NCI-H748 (cell line): ENCODE measurements at regions not wholly inside any gene's neighbourhood (a gene's known extent, or its start where the extent isn't known, plus 50 kb on each side); places are given as distances from the start of the nearest gene placed in this dataset.
"Not testable (repeated sequence)": the region's sequence is repeated elsewhere in the genome, so short reads cannot be mapped to it uniquely, and the experiment has no call there.

Experiments used
- DNase-seq: peaks from one replicate; lab custom pipeline; 2025; ENCODE audit not compliant: unreplicated experiment; lab: John Stamatoyannopoulos, UW

DNA sequence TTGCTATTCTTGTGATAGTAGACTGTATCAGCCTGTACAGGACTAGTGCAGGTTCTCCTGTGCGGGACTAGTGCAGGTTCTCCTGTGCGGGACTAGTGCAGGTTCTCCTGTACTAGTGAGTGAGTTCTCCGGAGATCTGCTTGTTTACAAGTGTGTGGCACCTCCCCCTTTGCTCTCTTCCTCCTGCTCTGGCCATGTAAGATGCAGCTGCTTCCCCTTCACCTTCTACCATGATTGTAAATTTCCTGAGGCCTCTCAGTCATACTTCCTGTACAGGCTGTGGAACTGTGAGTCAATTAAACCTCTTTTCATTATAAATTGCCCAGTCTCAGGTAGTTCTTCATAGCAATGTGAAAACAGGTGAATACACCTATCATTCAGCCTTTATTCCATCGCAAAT lies 289.6 kb downstream of the TEX29 start:
- peak; percentile 89 for DNase-seq

DNA sequence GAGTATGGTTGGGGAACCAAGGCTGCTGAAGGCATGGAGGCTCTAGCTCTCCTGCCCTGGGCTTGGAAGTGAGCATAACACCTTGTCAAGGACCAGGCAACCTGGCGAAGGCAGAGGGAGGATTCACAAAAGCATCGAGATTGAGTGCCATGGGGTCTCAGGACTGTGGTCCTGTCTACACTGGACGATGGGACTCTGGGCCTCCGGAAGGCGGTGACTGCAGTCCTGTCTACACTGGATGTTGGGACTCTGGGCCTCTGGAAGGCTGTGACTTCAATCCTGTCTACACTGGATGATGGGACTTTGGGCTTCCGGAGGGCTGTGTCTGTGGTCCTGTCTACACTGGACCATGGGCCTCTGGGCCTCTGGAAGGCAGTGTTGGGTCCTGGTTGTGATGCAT lies 290.4 kb downstream of the TEX29 start:
- no peak for DNase-seq

DNA sequence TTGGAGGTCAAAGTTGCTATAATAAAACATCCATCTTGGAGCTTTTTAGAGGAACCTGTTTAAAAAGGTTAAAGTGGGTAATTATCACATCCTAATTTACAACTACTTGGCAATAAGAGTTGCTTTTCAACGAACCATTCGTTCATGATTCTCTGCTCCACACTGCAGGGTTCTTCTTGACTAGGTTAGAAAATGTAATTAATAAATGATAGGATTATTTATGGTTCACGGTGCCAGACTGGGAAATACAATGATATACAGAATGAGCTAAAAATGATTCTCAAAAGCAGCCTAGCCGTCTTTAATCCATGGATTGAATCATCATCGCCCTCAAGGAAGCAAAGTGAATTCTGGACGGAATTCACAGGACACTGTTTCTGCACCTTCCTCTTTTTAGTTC lies 291.2 kb downstream of the TEX29 start:
- peak; percentile 57 for DNase-seq

DNA sequence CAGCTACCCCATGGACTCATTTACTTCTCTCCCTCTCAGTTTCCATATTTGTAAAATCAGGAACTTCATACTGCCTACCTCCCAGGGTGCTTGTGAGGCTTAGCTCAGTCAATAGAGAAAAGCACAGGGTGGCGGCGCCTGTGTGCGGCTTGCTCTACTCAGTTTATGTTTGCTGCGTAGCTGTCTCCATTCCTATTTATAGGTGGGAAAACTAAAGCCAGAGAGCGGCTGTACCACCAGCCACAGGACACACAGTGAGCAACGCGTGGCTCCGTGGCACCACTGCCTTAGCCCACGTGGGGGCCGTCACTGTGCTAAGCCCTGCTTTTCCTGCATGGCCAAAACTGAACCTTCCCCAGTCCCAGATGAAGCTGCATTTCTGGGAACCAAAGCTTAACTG lies 292.4 kb downstream of the TEX29 start:
- DNase-seq = no peak

DNA sequence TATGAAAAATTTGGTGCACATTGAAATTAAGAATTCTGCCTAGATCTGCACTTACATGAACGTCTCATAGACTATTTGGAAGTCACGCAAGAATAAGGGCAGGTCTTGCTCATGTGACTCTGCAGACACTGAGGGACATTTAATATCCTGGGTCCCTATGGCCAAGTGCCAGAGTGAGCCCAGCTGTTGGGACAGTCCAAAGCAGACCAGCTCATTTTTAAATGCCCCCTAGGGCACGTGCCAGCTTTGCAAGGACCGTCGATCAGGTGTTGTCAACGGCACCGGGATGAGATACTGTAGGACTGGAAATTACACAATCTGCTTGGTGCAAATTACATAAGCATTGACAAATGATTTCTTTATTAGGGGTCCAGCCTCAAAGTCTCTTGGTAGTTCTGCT lies 293.6 kb downstream of the TEX29 start:
- DNase-seq = no peak

DNA sequence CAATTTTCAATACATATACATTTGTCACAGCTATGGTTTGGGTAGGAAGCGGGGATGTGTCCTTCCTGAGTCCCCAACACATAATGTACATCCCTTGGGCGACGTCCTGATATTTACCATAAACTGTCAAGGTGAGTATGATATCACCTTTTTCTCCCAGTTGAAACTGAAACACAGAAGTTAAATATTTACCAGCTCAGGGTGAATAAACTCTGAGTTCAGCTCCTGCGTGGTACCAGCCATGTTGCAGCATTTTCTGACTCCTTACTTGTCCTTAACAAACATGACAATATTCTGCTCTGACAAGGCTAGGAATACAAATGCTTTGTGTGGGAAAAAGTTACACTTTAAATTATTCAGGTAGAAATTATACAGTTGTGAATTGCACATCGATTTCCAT lies 294.2 kb downstream of the TEX29 start:
- no peak for DNase-seq

DNA sequence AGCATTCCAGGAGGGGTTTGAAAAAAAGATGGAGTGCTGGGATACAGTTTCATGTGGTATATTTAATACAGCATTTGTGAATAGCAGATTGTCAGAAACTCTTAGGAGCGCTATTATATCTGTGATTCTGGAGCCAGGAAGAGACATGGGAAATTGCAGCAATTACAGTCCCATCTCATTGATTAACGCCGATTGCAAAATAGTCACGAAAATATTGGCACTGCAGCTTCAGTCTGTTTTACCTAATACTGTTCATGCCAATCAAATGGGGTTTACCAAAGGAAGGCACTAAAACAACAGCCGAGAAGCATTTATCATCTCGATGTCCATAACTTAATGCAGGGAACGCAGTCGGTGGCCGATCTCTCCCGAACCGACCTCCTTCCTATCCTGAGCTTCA lies 295.8 kb downstream of the TEX29 start:
- DNase-seq = no peak

DNA sequence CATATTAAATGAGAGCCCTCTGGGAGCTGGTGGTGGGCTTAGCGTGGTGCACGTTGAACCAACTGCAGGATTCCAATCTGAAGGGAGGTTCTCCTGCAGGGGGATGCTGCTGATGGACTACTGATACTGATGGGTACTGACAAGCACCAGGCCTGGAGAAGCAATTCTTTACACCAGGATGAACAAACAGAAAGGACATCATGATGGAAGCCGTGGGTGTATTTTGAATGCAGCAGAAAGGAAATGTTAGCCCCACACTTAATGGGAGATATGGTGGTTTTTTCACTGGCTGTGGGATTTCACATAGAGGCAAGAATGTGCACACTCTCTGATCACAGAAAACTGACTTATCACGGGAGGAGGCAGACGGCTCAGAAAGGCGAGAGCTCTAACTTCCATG lies 299.7 kb downstream of the TEX29 start:
- DNase-seq = no peak

DNA sequence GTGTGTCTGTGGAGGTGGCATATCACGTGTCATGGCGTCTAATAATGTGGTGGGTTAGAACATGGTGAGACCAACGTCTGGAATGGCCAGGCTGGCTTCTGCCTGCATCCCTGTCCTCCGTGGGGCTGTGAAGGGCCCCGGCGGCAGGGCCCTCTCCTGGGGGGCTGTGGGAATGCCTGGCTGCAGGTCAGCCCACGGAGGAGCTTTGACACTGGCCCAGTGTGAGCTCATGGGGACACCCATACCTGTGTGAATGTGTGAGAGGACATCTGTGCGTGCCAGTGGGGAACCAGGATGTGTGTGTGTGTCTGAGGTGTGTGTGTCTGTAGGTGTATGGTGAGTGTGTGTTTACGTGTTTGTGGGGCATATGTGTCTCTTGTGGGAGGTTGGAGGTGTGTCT lies 300.1 kb downstream of the TEX29 start:
- no peak for DNase-seq

DNA sequence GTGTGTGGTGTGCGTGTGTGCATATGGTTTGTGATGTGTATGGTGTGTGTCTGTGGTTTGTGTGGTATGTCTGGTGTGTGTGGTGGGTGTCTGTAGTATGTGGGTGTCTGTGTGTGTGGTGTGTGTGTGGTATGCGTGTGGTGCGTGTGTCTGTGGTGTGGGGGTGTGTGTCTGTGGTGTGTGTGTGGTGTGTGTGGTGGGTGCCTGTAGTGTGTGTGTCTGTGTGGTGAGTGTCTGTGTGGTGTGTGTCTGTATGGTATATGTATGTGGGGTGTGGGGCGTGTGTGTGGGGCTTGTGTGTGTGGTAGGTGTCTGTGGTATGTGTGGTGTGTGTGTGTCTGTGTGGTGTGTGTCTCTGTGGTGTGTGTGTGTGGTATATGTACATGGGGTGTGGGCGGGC lies 300.7 kb downstream of the TEX29 start:
- no peak for DNase-seq

DNA sequence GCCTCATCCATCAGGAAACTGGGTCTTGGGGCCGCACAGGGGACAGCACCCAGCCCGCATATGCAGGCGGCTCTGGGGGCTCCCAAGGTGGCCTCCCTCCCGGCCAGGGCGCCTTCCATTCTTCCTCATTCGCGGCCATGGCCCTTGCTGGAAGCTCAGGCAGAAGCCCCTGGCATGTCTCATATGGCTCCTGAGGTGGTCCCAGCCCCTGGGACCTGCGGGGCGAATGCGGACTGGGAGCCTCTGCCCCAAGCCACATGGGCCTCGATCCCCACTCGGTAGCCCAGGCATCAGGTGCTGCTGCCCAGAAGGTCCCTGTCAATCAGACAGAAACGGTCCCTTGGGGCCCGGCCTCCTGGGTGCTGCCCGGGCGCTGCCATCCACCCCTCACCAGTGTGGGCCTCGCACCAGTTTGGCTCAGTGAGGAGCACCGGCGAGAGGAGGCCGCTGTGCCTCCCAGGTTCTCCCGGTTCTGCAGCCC lies 301.6 kb downstream of the TEX29 start:
- DNase-seq = no peak

DNA sequence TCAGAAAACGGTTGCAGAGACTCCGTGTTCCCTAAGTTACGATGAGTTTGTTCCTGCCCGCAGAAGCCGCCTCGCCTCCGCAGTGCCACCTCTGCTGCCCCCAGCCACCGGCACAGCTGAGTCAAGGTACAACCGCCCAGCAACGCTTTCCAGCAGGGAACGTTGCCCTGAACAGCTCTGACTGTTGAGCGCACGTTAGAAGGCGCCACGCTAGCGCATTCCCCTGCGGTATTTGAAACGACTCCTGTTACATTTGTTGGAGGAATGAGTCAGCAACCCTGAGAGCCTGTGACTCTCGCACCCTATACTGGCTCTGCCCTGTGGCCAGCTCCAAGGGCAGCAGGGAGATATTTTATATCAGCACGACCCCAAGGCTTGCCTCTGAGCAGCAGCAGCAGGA lies 302.8 kb downstream of the TEX29 start:
- no peak for DNase-seq

DNA sequence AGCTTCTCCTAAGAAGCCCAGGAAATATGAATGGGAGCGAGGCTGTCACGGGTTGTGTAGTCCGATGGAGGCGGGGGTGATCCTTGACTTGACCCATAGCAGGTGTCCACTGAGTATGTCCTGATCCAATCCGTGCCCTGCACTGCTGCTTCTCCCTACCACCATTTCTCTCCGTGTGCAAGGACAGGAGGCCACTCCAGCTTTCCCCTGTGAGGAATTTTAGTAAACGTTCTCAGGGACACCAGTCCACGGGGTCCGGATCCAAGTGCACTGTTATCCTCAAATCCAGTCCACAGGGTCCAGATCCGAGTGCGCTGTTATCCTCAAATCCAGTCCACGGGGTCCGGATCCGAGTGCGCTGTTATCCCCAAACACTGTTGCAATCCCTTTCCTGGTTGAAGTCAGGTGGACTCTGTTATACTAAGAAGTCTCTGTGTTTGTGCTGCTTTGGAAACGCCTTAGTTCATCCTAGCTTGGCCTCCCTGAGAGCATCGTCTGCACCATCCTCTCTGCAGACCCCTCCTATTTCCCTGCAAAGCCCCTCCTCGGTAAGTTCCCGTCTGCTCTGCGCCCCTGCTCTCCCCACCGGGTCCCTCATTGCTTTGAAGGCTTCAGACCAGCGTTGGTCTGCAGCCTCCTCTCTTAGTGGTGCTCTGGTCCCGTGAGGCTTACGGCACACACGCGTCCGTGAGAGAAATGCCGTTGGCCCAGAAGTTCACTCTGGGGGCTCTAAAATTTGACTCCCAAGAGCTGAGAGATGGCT lies 303.5 kb downstream of the TEX29 start:
- DNase-seq = no peak

DNA sequence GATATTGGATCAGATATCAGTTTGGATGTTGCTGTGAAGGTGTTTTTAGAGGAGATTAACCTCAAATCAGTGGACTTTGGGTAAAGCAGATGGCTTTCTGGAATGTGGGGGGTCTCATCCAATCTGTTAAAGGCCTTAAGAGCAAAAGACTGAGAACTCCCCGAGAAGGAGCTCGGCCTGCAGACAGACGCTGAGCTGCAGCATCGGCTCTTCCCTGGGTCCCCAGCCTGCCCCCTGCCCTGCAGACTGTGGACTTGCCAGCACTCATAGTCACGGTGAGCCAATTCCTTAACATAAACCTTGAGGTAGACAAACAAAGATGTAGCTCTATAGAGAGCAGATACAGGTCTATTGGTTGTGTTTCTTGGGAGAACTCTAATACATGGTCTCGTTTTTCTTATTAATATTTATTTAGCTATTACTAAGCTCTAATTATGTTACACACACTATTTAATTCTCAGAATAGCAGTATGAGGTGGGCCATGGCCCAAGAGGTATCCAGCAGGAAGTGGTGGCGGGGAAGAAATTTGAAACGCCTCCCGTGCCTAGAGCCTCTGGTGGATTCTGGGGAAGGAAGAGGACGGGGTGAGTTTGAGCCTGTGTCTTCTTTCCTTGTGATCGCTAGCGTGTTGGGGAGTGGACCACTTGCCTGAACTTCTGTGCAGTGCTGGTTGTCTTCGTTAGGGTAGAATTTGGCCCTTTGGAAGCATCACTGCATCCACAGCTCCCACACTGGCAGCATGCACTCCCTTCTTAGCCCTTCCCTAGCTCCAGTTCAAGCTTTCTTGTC lies 305.3 kb downstream of the TEX29 start:
- DNase-seq = no peak

DNA sequence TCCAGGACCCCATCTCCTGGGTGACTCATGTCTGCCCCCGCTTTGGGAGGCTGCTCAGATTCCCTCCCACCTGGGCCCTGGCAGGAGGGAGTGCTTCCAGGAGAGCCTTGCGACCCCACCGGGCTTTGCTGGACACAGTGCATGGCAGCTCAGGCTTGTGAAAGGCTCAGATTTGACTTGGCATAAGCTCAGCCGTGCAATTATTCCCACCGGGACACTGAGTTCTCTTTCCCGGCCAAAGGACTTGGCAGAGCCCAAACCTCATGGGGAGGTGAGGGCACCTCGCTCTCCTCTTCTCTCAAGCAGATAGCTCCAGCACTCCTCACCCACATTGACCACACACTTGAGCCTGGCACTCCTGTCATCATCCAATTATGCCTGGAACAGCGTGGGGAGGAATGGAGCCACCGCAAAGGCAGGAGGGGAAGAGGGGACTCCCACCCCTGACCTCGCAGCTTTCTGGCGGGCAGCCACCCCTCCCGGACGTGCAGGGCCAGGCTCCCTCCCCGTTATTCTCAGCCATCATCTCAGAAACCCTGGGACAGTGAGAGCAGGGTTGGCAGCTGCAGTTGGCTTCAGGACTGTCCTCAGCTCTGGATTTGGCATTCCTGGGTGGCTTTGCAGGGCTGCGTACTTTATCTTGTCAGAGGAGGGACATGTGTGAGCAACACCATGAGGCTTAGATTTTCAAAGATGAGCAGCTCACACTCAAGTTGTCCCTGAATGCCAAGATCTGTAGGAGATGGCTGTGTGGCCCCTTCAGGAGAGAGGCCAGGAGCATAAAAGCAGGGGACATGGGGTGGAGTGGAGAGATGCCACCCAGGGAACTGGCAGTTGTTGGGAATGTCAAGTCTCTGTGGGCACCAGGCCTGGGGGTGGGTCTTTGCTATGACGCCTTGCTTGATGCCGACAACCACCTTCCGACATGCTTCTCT lies 306.2 kb downstream of the TEX29 start:
- DNase-seq = no peak

DNA sequence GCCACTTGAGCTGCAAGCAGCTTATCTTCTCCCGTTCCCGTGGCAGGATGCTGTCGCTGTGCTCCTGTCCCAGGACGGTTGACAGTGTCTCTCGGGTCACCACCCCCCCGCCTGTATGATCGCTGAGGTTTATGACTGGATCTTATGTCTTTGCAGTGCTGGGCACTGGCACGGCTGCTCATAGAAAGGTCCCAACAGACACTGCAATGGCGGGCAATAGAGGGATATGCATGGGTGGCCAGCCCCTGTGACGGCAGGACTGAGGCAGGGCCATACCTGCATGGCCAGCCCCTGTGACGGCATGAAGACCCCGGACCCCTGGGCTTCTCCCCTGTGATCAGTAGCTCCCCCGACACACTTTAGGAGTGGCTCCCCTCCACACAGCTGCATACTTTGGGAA lies 307.2 kb downstream of the TEX29 start:
- no peak for DNase-seq

DNA sequence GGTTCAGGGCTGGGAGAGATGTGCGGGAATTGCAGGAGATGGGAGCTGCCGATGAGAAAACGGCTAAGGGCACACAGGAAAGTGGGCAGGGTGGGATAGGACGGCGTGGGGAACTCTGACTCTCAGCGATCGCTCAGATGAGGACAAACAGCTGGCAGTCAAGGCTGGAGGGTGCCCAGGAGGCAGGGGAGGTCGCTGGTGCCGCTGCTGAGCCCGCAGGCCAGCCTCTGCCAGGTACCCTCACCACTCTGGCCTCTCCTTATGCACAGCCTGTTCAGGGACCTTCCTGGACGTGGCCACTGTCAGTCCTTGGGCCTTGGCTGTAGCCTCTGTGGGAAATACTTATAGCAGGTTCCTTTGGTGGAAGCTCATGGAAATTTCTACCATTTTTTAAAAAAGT lies 308.6 kb downstream of the TEX29 start:
- no peak for DNase-seq

DNA sequence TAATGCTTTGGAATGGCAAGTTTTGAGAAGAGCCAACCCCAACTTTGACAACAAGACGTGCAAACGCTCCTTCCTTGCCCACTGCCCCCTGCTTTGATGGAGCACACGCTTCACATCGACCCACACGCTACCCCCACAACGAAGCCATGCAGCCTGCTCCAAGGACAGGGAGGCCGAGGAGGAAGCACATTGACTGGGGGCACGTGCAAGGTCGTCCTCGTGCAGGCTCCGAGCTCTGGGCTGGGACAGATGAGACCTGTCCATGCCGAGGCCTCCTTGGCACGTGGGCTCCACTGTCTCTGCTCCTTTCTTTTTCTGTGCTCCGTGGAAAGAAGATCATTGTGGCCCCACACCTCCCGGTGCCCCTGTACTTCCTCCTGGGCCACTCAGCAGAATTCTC lies 309.0 kb downstream of the TEX29 start:
- DNase-seq = no peak

DNA sequence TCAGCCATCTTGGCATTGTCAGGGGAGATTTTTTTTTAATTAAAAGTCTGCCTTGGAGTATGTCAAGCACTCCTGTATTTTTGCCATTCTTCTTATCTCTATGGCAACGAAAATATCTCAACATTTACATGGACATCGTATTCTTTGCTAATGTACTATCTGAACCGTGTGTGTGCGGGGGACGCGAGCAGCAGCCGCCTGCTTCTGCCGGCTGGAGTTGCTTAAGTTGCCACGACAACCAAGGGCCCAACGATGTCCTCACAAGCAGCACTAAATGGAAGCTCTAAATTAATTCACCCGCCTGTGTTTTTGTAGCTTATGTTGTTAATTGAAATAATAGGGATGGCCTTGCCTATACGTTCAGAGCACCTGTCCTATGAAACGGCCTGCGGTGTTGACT lies 309.5 kb downstream of the TEX29 start:
- peak; percentile 99 for DNase-seq

DNA sequence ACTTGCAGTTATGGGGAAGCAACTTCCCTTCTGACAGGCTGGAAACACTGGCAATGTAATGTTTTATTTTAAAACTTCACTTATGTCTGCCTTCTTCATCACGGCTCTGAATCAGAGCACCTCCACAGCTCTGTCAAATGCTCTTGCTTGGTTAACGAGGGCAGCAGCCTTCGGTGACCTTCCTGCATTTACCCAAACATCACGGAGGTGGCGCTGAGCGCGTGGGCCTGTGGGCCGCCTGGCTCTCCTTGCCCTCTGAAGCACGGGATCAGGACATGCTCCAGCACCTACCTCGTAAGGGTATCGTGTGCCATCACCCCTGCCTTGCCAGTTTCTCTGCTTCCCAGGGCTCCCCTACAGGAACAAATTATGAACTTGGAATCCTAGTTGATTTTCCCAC lies 310.0 kb downstream of the TEX29 start:
- DNase-seq = peak; percentile 95

DNA sequence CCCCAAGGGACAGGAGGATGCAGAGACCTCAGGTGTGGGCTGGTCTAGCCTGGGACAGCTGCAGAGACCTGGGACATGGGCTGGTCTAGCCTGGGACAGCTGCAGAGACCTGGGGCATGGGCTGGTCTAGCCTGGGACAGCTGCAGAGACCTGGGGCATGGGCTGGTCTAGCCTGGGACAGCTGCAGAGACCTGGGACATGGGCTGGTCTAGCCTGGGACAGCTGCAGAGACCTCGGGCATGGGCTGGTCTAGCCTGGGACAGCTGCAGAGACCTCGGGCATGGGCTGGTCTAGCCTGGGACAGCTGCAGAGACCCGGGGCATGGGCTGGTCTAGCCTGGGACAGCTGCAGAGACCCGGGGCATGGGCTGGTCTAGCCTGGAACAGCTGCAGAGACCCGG lies 310.8 kb downstream of the TEX29 start:
- DNase-seq = not testable (repeated sequence)
